GM12872 (cell line): ENCODE measurements at regions not wholly inside any gene's neighbourhood (a gene's known extent, or its start where the extent isn't known, plus 50 kb on each side); places are given as distances from the start of the nearest gene placed in this dataset.

Experiments
- CTCF ChIP-seq: IDR thresholded peaks from 3 replicates; pipeline ENCODE4 v1.5.1; 2011; ENCODE audit warnings: low read depth, mild to moderate bottlenecking, low read length, moderate library complexity; ENCODE audit not compliant: insufficient read depth

DNA sequence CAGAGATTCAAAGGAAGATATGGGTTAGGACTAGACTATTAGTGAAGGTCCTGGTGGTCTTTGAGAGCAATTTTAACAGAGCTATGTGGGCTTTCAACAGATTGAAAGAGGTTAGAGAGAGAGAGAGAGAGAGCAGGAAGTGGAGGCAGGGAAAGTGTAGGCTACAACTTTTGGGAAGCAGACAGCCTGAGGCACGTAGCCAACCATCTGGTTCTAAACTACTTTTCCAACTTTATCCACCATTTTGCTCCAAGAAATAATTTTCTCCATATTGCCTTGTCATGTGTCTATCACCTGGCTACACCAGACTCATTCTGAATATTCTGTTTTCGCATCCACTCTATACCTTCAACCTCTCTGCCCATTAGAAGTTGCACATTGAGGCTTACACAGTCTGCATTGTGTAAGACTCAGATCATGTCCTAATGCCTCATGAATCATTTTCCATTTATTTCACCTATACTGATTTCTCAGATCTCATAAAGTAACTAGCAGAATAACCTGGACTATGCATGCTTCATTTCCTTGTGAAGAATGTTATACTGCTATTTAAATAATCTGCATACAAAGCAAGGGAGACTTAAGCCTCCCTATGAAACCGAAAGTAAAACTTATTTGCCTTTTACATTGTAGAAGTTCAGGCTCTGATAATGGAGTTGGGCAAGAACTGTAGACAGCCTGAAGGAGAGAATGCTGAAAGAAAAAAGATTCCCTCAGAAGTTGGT is 235.6 kb downstream of the ELAVL2 start:
- TF ChIP-seq CTCF = no peak

- TF ChIP-seq CTCF = no peak
These were observed 231.6 kb downstream of the ELAVL2 start for GRCh38 chr9:23594421-23594820.

DNA sequence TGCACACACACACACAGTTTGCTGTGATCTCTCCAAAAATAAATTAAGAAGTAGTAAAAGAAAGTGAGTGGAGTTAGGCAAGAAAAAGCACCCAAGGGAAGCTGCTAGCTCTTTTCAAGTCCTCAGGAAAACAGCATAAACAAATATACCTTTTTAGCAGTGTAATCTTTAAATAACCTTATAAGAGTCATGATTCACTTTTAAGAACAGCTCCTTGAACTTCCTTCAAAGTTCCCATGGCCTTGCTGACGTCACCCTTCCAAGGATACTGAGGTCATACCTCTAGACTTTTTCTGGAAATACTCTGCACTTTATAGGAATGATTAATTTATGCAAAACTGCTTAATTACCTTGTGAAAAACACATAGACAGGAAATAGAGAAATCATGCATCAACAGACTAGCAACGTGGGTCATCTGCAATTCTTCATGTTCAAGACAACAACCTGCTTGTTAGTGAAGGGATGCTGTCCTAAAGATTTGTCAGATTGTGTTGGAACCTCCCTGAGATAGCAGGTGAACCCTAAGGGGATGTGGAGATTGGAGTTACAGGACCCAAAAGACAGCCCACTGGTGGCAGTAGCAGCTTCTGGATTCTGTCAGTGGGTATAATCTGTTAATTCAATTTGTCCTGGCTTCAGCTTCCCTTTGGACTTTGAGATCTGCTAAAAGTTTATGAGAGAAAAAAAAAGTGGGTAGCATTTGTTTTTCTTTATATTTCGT is 229.0 kb downstream of the ELAVL2 start:
- TF ChIP-seq CTCF = no peak

DNA sequence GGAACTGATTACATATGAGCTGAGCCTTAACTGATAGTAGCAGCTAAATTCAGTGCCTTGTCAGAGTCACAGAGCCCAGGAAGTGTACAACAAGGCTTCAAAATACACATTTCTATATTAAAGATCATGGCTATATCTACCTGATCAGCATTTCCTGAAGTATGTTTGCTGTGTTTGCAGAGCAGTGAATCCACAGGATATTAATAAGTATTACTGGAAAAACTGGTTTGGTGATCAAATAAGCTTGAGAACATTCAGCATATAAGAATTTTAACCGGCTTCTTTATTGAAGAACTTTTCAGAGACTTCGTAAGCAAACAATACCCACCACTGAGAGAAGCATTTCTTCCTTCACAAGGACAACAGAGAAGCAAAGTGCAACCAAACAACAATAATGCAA is 227.0 kb downstream of the ELAVL2 start:
- no peak for TF ChIP-seq CTCF

- no peak for TF ChIP-seq CTCF
These were observed 222.7 kb downstream of the ELAVL2 start for GRCh38 chr9:23603311-23603710.

GRCh38 chr9:23606107-23606506 is 219.9 kb downstream of the ELAVL2 start:
- no peak for TF ChIP-seq CTCF

DNA sequence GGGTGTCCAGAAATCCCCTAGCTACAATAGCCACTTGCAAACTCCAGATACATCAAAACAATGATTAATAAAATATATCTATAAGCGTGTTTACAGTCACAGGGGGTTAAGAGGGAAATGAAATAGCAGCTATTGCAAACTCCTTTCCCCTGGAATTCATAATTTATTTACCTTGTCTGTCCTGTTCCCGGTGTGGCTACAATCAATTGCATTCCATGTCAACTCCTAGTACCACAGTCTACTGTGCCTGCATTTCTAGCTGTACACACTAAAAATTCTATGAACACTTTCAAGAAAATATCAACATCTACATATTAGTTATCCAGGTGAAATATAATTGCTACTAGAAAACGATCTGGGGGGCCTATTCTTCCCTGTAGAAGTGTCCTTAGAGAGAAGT is 217.6 kb downstream of the ELAVL2 start:
- no peak for TF ChIP-seq CTCF
